ENCODE measurements at regions not wholly inside any gene's neighbourhood (a gene's known extent, or its start where the extent isn't known, plus 50 kb on each side); places are given as distances from the start of the nearest gene placed in this dataset.

DNA sequence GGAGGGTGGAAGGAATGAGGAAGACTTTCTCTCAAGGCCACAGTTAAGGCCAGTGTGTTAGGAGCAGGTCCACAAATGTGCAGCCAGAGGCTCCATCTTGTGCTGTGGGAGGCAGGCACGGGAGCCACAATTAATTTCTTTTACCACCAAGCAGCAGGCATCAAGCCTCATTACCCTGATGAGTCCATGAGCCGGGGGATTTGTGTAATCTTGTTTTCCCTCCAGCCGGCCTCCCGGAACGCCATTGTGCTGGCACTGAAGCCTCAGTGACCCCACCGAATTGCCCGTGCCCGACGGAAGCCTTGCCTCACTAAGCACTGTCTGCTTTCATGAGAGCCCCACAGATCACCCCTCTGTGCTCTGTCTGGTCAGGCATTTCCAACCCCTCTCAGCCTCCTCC, 154.7 kb upstream of the STX18 start:
- H4K20me1 ChIP-seq (ENCODE audit: insufficient read depth), result no peaks in the 10 kb centered on the region
- H3K9me2 ChIP-seq (ENCODE audit: insufficient read depth), result no peaks in the 10 kb centered on the region
- H3K9ac ChIP-seq, result no peak overlapping the region
- H3K79me2 ChIP-seq (ENCODE audit: insufficient read depth), result no peaks in the 10 kb centered on the region
- TF ChIP-seq EZH2 (IDR thresholded peaks at IDR 0.05; ENCODE audit: insufficient read depth, poor library complexity, severe bottlenecking) (no peak), EZH2phosphoT487 (IDR thresholded peaks at IDR 0.05; ENCODE audit: insufficient read depth, low read depth) (no peak)
- in situ Hi-C loops (cut with MboI), result loop anchor here (25.0 kb wide), 2 partner anchors 291 to 441 kb away; no protein-coding TSS in a partner anchor
- no peaks in the 10 kb centered on the region for H3K9me3 ChIP-seq (ENCODE audit: low read depth)
- H3K4me3 ChIP-seq, result no peak overlapping the region
- DNase-seq, result no peak
- no peaks in the 10 kb centered on the region for H3K36me3 ChIP-seq (ENCODE audit: low read depth)
- WGBS, 2 experiments (ENCODE audit: low coverage in 1 of 2, low lambda C conversion rate in 2 of 2, missing lambda C conversion rate in 2 of 2), result 86 to 90% methylated on average over 9 of the region's 9 CpGs
- no peaks in the 10 kb centered on the region for H3F3A ChIP-seq (ENCODE audit: insufficient read depth)
- H3K27me3 ChIP-seq (replicated peaks; ENCODE audit: insufficient read depth), result peaks cover 10% of the 10 kb centered on the region; the same call in 1 of the 2 replicates
- no peaks in the 10 kb centered on the region for H3K4me1 ChIP-seq (ENCODE audit: insufficient read depth)
- no peak overlapping the region for H3K4me2 ChIP-seq (ENCODE audit: unreplicated experiment)
- H2AFZ ChIP-seq, result no peak overlapping the region
- H3K27ac ChIP-seq, result no peak overlapping the region

DNA sequence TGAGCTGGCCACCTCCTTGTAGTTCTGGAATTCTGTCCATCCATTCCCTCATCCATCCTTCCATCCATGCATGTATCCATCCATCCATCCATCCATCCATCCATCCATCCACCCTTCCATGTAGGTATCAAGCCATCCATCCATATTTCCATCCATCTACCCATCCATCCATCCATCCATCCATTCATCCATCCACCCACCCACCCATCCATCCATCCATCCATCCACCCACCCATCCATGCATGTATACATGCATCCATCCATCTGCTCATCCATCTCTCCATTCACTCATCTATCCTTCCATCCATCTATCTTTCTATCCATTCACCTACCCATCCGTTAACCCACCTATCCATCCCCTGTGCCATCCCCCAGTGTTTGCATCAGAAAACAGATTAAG, 153.6 kb upstream of the STX18 start:
- H3K9me3 ChIP-seq (ENCODE audit: low read depth), result no peaks in the 10 kb centered on the region
- H3K27me3 ChIP-seq (replicated peaks; ENCODE audit: insufficient read depth), result peaks cover 10% of the 10 kb centered on the region; the same call in 1 of the 2 replicates
- H3K9ac ChIP-seq, result no peak overlapping the region
- no peaks in the 10 kb centered on the region for H3K9me2 ChIP-seq (ENCODE audit: insufficient read depth)
- 84 to 88% methylated on average over 1 of the region's 1 CpG for WGBS, 2 experiments (ENCODE audit: low coverage in 1 of 2, low lambda C conversion rate in 2 of 2, missing lambda C conversion rate in 2 of 2)
- H3K36me3 ChIP-seq (ENCODE audit: low read depth), result no peaks in the 10 kb centered on the region
- no peaks in the 10 kb centered on the region for H4K20me1 ChIP-seq (ENCODE audit: insufficient read depth)
- no peak overlapping the region for H3K4me3 ChIP-seq
- H3F3A ChIP-seq (ENCODE audit: insufficient read depth), result no peaks in the 10 kb centered on the region
- no peak overlapping the region for H2AFZ ChIP-seq
- no peak for DNase-seq
- TF ChIP-seq EZH2 (IDR thresholded peaks at IDR 0.05; ENCODE audit: insufficient read depth, poor library complexity, severe bottlenecking) (no peak), EZH2phosphoT487 (IDR thresholded peaks at IDR 0.05; ENCODE audit: insufficient read depth, low read depth) (no peak)
- no peaks in the 10 kb centered on the region for H3K79me2 ChIP-seq (ENCODE audit: insufficient read depth)
- H3K4me1 ChIP-seq (ENCODE audit: insufficient read depth), result no peaks in the 10 kb centered on the region
- in situ Hi-C loops (cut with MboI), result loop anchor here (25.0 kb wide), 2 partner anchors 292 to 442 kb away; no protein-coding TSS in a partner anchor
- no peak overlapping the region for H3K27ac ChIP-seq
- no peak overlapping the region for H3K4me2 ChIP-seq (ENCODE audit: unreplicated experiment)

- TF ChIP-seq EZH2phosphoT487 (IDR thresholded peaks at IDR 0.05; ENCODE audit: insufficient read depth, low read depth) (no peak), EZH2 (IDR thresholded peaks at IDR 0.05; ENCODE audit: insufficient read depth, poor library complexity, severe bottlenecking) (no peak)
- Histone ChIP-seq H3K9me2 (ENCODE audit: insufficient read depth) (no peaks in the 10 kb centered on the region), H3K27me3 (replicated peaks; ENCODE audit: insufficient read depth) (peaks cover 8% of the 10 kb centered on the region; the same call in 1 of the 2 replicates), H3K79me2 (ENCODE audit: insufficient read depth) (no peaks in the 10 kb centered on the region), H2AFZ (no peak overlapping the region), H3K27ac (no peak overlapping the region), H3F3A (ENCODE audit: insufficient read depth) (no peaks in the 10 kb centered on the region), H3K9me3 (ENCODE audit: low read depth) (no peaks in the 10 kb centered on the region), H3K9ac (no peak overlapping the region), H3K4me3 (no peak overlapping the region), H3K4me1 (ENCODE audit: insufficient read depth) (no peaks in the 10 kb centered on the region), H4K20me1 (ENCODE audit: insufficient read depth) (no peaks in the 10 kb centered on the region), H3K36me3 (ENCODE audit: low read depth) (no peaks in the 10 kb centered on the region), H3K4me2 (ENCODE audit: unreplicated experiment) (no peak overlapping the region)
- DNase-seq, result no peak
- in situ Hi-C loops (cut with MboI), result loop anchor here (25.0 kb wide), 2 partner anchors 292 to 442 kb away; no protein-coding TSS in a partner anchor
These were observed 153.0 kb upstream of the STX18 start for GRCh38 chr4:4694827-4695226.

DNA sequence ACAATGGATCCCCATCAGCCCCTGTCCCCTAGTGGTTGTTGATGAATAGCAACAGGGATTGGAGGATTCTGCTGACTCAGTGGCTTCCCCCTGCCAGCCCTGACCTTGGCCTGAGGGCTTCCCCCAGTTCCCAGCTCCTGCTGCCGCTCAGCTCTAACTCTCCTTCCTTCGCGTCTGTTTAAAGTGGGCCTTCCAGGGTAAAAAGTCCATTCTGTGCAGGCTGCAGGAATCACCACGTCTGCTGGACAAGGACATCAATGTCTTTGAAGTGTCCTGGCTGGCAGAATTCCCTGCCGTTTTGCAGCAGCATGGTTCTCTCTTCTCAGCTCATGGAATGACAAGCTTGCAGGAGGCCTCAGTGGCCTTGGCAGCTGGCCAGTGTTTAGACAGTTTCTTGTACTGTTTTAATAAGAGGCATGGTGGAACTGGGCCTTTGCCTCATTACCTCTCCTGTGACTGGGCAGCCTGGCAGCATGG, 152.5 kb upstream of the STX18 start:
- no peaks in the 10 kb centered on the region for H3K36me3 ChIP-seq (ENCODE audit: low read depth)
- DNase-seq, result peak; percentile 43
- no peak overlapping the region for H3K9ac ChIP-seq
- no peaks in the 10 kb centered on the region for H3K9me2 ChIP-seq (ENCODE audit: insufficient read depth)
- WGBS, 2 experiments (ENCODE audit: low coverage in 1 of 2, low lambda C conversion rate in 2 of 2, missing lambda C conversion rate in 2 of 2), result 65% methylated on average over 5 of the region's 5 CpGs
- no peak overlapping the region for H3K4me3 ChIP-seq
- no peaks in the 10 kb centered on the region for H3K79me2 ChIP-seq (ENCODE audit: insufficient read depth)
- peaks cover 3% of the 10 kb centered on the region; the same call in 1 of the 2 replicates for H3K27me3 ChIP-seq (replicated peaks; ENCODE audit: insufficient read depth)
- H3K4me1 ChIP-seq (ENCODE audit: insufficient read depth), result no peaks in the 10 kb centered on the region
- H3K9me3 ChIP-seq (ENCODE audit: low read depth), result no peaks in the 10 kb centered on the region
- no peak overlapping the region for H3K27ac ChIP-seq
- no peaks in the 10 kb centered on the region for H4K20me1 ChIP-seq (ENCODE audit: insufficient read depth)
- TF ChIP-seq EZH2 (IDR thresholded peaks at IDR 0.05; ENCODE audit: insufficient read depth, poor library complexity, severe bottlenecking) (no peak), EZH2phosphoT487 (IDR thresholded peaks at IDR 0.05; ENCODE audit: insufficient read depth, low read depth) (no peak)
- in situ Hi-C loops (cut with MboI), result loop anchor here (25.0 kb wide), 2 partner anchors 293 to 443 kb away; no protein-coding TSS in a partner anchor
- no peaks in the 10 kb centered on the region for H3F3A ChIP-seq (ENCODE audit: insufficient read depth)
- H2AFZ ChIP-seq, result no peak overlapping the region
- no peak overlapping the region for H3K4me2 ChIP-seq (ENCODE audit: unreplicated experiment)

Measured in GM23248 (cell line).